VCaP (cell line): ENCODE measurements at regions not wholly inside any gene's neighbourhood (a gene's known extent, or its start where the extent isn't known, plus 50 kb on each side); places are given as distances from the start of the nearest gene placed in this dataset.
"Not testable (repeated sequence)": the region's sequence is repeated elsewhere in the genome, so short reads cannot be mapped to it uniquely, and the experiment has no call there.

Source experiments
- H3K27ac ChIP-seq: fragments of 450-650 bp; 2 replicates; pipeline ENCODE4 v1.5.1; 2017
- CTCF ChIP-seq: fragments of 450-650 bp; conservative IDR thresholded peaks from 2 replicates; pipeline ENCODE4 v1.5.1; 2017; ENCODE audit warnings: mild to moderate bottlenecking, moderate library complexity

GRCh38 chr7:73952266-73952665, 75.7 kb upstream of the ELN start:
- TF ChIP-seq CTCF = no peak
- H3K27ac ChIP-seq = no peak overlapping the region

DNA sequence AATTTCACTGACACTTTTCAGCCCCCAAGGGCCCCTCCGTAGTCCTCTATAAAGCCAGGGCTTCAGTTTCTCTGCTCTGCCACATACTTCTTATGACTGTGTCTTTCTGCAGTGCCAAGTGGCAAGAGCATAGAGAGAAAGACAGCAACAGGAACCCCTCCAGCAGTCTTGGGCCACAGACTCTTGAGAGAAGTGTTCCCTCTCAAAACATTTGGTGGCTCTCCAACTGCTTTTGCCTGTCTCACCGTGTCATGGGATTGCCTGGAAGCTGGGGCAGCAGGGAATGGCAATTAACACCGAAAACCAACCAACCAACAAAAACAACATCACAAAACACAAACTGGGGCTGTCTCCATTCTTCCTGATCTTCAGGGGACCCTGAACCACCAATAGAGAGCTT, 73.8 kb upstream of the ELN start:
- TF ChIP-seq CTCF = no peak
- H3K27ac ChIP-seq = no peak overlapping the region

- no peak overlapping the region for H3K27ac ChIP-seq
- TF ChIP-seq CTCF = no peak
Measured at GRCh38 chr7:73954861-73955260, 73.1 kb upstream of the ELN start.

DNA sequence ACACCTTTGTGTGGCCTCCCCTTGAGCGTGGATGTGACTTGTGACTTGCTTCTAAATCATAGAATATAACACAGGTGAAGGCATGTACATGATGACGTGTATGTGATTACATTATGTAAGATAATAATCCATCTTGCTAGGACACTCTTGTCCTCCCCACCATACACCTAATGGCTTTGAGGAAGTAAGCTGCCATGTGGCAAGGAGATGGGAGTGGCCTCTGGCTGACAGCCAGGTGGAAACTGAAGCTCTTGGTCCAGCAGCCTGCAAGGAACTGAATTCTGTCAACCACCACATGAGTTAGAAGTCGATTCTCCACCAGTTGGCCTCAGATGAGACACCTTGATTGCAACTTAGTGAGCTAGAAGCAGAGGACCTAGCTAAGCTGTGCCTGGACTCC, 67.4 kb upstream of the ELN start:
- no peak for TF ChIP-seq CTCF
- H3K27ac ChIP-seq = no peak overlapping the region

- not testable (repeated sequence) for H3K27ac ChIP-seq
Measured at GRCh38 chr7:73961991-73962390, 66.0 kb upstream of the ELN start.

- TF ChIP-seq CTCF = no peak
- H3K27ac ChIP-seq = no peak overlapping the region
Measured at GRCh38 chr7:73963252-73963822, 64.6 kb upstream of the ELN start.

GRCh38 chr7:73964786-73965185, 63.2 kb upstream of the ELN start:
- TF ChIP-seq CTCF = no peak
- H3K27ac ChIP-seq = no peak overlapping the region

GRCh38 chr7:73966062-73966940, 61.7 kb upstream of the ELN start:
- TF ChIP-seq CTCF = no peak
- H3K27ac ChIP-seq = no peak overlapping the region
